B cell (primary cell): ENCODE measurements at regions not wholly inside any gene's neighbourhood (a gene's known extent, or its start where the extent isn't known, plus 50 kb on each side); places are given as distances from the start of the nearest gene placed in this dataset.

Experiments used
- ATAC-seq: fragments of 200-7000 bp; cut with Tn5 transposase; one replicate; pipeline ENCODE4 v1.10.0; 2021; ENCODE audit warnings: low read depth, mild to moderate bottlenecking, moderate number of reproducible peaks, moderate library complexity
- CTCF ChIA-PET: fragments of 350-600 bp; sonication (Branson Sonifier 250); formaldehyde crosslinking; loops from one replicate; lab custom pipeline; 2021; ENCODE audit warnings: antibody characterized with exemption, inconsistent platforms; lab: Charles Lee
- POLR2A ChIA-PET: fragments of 350-600 bp; sonication (Branson Sonifier 250); formaldehyde crosslinking; loops from one replicate; lab custom pipeline; 2021; ENCODE audit warnings: antibody characterized with exemption; lab: Charles Lee
- DNase-seq: peaks from one replicate; pipeline ENCODE4 v3.0.0; 2013
- H2AFZ ChIP-seq: 2 replicates; pipeline ENCODE4 v1.6.1; 2012; ENCODE audit warnings: mild to moderate bottlenecking, low read depth, low read length; ENCODE audit not compliant: insufficient read depth, poor library complexity, severe bottlenecking
- H3K27ac ChIP-seq, 2 donors: 1 replicate in 1 of 2; 2 replicates in 1 of 2; pipeline ENCODE4 v1.5.1; 2012 to 2013; ENCODE audit warnings: low read length in 2 of 2, mild to moderate bottlenecking in 2 of 2, moderate library complexity in 1 of 2
- H3K27me3 ChIP-seq, 4 experiments: fragments of 200-600 bp in 1 of 4; sonication (generic) in 1 of 4; replicated peaks in 1 of 4; 1 replicate in 2 of 4; 2 replicates in 2 of 4; pipeline versions ENCODE4 v1.6.1 to v1.7.0; 2013 to 2016; ENCODE audit warnings: low read length in 3 of 4, mild to moderate bottlenecking in 2 of 4, mixed read lengths in 1 of 4, moderate library complexity in 1 of 4; ENCODE audit not compliant: insufficient read depth in 4 of 4, control insufficient read depth in 3 of 4; ENCODE audit errors: control extremely low read depth in 1 of 4
- H3K36me3 ChIP-seq, 2 experiments: replicated peaks in 1 of 2; 1 replicate in 1 of 2; 2 replicates in 1 of 2; pipeline versions ENCODE4 v1.6.1 to v1.7.1; 2013; ENCODE audit warnings: low read length in 1 of 2; ENCODE audit not compliant: insufficient read depth in 2 of 2, control insufficient read depth in 1 of 2; ENCODE audit errors: control extremely low read depth in 1 of 2, extremely low read depth in 1 of 2
- H3K4me1 ChIP-seq, 2 donors: fragments of 200-600 bp in 1 of 2; sonication (generic) in 1 of 2; 1 replicate in 1 of 2; 2 replicates in 1 of 2; pipeline versions ENCODE4 v1.5.1 to v1.6.1; 2013 to 2017; ENCODE audit warnings: low read length in 2 of 2; ENCODE audit not compliant: control insufficient read depth in 2 of 2, insufficient read depth in 2 of 2
- H3K4me2 ChIP-seq: replicated peaks from 2 replicates; pipeline ENCODE3; 2012; ENCODE audit warnings: mild to moderate bottlenecking, low read depth, low read length; ENCODE audit not compliant: poor library complexity, severe bottlenecking
- H3K4me3 ChIP-seq, 5 experiments: fragments of 200-600 bp in 1 of 5; sonication (generic) in 1 of 5; 1 replicate in 3 of 5; 2 replicates in 2 of 5; pipeline versions ENCODE4 v1.5.1 to v1.7.0; 2011 to 2016; ENCODE audit warnings: low read length in 4 of 5, mild to moderate bottlenecking in 4 of 5, low read depth in 2 of 5, control low read depth in 1 of 5, moderate library complexity in 1 of 5; ENCODE audit not compliant: insufficient read depth in 1 of 5; ENCODE audit errors: control extremely low read depth in 1 of 5, extremely low read depth in 1 of 5
- H3K79me2 ChIP-seq: fragments of 200-600 bp; sonication (generic); one replicate; pipeline ENCODE4 v1.6.0; 2016; ENCODE audit warnings: low read length; ENCODE audit not compliant: control insufficient read depth, insufficient read depth
- H3K9ac ChIP-seq: fragments of 200-600 bp; sonication (generic); 2 replicates; pipeline ENCODE4 v1.6.1; 2017; ENCODE audit warnings: mild to moderate bottlenecking, low read length, moderate library complexity
- H3K9me3 ChIP-seq, 3 donors: one replicate each; pipeline versions ENCODE4 v1.6.1 to v1.7.1; 2013; ENCODE audit warnings: low read length in 2 of 3; ENCODE audit not compliant: control insufficient read depth in 2 of 3, insufficient read depth in 1 of 3; ENCODE audit errors: control extremely low read depth in 1 of 3
- H4K20me1 ChIP-seq: 2 replicates; pipeline ENCODE4 v1.6.0; 2012; ENCODE audit warnings: mild to moderate bottlenecking, low read length; ENCODE audit not compliant: insufficient read depth, control insufficient read depth, poor library complexity, severe bottlenecking
- H3K27ac Mint-ChIP-seq: one replicate; pipeline ENCODE4 v1.8.0; 2021; ENCODE audit warnings: mixed read lengths
- H3K27me3 Mint-ChIP-seq: one replicate; pipeline ENCODE4 v1.8.0; 2021; ENCODE audit warnings: mixed read lengths
- H3K4me1 Mint-ChIP-seq: one replicate; pipeline ENCODE4 v1.8.0; 2021; ENCODE audit warnings: mixed read lengths
- H3K4me3 Mint-ChIP-seq: one replicate; pipeline ENCODE4 v1.8.0; 2021; ENCODE audit warnings: mixed read lengths
- H3K9me3 Mint-ChIP-seq: one replicate; pipeline ENCODE4 v1.8.0; 2022; ENCODE audit warnings: mixed read lengths; ENCODE audit not compliant: insufficient read depth
- CTCF ChIP-seq: fragments of 200-600 bp; IDR thresholded peaks from one replicate; pipeline ENCODE4 v1.8.0; 2022; ENCODE audit warnings: antibody characterized with exemption, mild to moderate bottlenecking
- EZH2 ChIP-seq: IDR thresholded peaks from 2 replicates; pipeline ENCODE4 v1.6.1; 2012; ENCODE audit warnings: borderline replicate concordance, low read depth, mild to moderate bottlenecking, moderate library complexity, low read length; ENCODE audit not compliant: insufficient read depth, poor library complexity, severe bottlenecking
- WGBS: methylation state at CpG from one replicate; pipeline ENCODE4 v1.1.5; 2013; ENCODE audit warnings: missing lambda C conversion rate; ENCODE audit not compliant: insufficient coverage; 5-methylcytosine and 5-hydroxymethylcytosine counted together
- intact Hi-C: fragments of 100-400 bp; cut with micrococcal nuclease; formaldehyde crosslinking; loops from one replicate; pipeline ENCODE4 v1.10.0; 2022

DNA sequence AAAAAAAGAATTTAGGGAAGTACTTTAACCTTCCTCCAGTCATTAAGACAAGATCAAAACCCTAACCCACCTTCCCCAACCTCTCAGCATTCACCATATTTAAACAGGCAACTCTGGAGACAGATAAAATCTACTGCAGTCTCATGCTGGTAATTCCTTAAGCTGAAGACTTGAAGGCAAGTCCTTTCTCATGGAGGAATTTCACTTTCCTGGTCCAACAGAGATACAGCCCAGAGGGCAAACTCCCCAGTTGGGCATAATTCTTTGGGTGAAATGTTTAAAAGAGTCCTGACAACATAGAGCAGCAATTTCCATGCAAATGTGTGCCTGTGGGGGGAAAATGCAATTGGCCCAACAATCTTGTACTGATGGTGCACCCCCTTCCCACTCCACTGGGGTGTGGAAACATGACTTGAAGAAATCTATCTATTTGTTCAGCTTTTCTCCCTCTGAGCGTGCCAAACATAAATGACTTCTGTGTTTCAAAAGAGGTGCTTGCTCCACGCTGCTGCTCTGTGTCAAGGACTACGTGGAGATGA, 131.8 kb upstream of the HNRNPA3 start:
- ChIA-PET POLR2A (no interaction called here), CTCF (no interaction called here)
- TF ChIP-seq CTCF (no peak), EZH2 (no peak)
- intact Hi-C loops: no loop called here
- Mint-ChIP-seq H3K27me3 (peaks cover 16% of the 10 kb centered on the region), H3K27ac (no peak overlapping the region), H3K4me1 (no peaks in the 10 kb centered on the region), H3K4me3 (no peak overlapping the region), H3K9me3 (no peaks in the 10 kb centered on the region)
- Histone ChIP-seq H3K9ac (no peak overlapping the region), H3K79me2 (no peaks in the 10 kb centered on the region), H3K27me3 (peaks cover 0 to 5% (median 1%) of the 10 kb centered on the region in 4 experiments), H3K4me3 (no peak overlapping the region), H3K4me1 (no peaks in the 10 kb centered on the region), H3K4me2 (no peak overlapping the region), H3K36me3 (no peaks in the 10 kb centered on the region), H3K9me3 (no peaks in the 10 kb centered on the region), H4K20me1 (no peaks in the 10 kb centered on the region), H2AFZ (no peak overlapping the region), H3K27ac (no peak overlapping the region)
- no CpG with 5 or more reads among the region's 3 CpGs for WGBS
- DNase-seq: no peak
- ATAC-seq: no peak

DNA sequence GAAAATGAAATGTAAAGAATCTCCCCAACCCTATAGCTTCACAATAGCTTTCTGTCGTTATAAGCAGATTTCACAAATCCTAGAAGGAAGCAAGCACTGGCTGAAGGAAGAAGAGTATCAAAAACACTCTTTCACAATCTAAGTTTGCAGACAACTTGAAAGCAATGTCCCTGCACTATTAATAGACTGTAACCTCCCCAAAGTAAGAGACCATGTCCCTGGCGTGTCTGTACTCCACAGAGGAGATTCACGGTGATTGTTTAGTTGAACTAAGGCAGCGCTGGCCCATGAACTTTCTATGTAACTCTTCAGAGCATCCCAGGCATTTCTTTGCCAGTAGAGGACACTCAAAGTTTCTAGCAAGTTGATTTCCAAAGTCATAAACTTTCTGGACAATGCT, 128.0 kb upstream of the HNRNPA3 start:
- H3K4me1 Mint-ChIP-seq: no peaks in the 10 kb centered on the region
- TF ChIP-seq CTCF (no peak), EZH2 (no peak)
- Histone ChIP-seq H3K36me3 (no peaks in the 10 kb centered on the region), H3K4me1 (no peaks in the 10 kb centered on the region), H3K9ac (no peak overlapping the region), H4K20me1 (no peaks in the 10 kb centered on the region), H3K4me2 (no peak overlapping the region), H3K27me3 (peaks cover 0 to 3% (median 0%) of the 10 kb centered on the region in 4 experiments), H2AFZ (no peak overlapping the region), H3K27ac (no peak overlapping the region), H3K9me3 (no peaks in the 10 kb centered on the region), H3K79me2 (no peaks in the 10 kb centered on the region), H3K4me3 (no peak overlapping the region)
- no peak overlapping the region for H3K27ac Mint-ChIP-seq
- ATAC-seq (no peak), DNase-seq (no peak)
- peaks cover 4% of the 10 kb centered on the region for H3K27me3 Mint-ChIP-seq
- H3K4me3 Mint-ChIP-seq: no peak overlapping the region
- ChIA-PET CTCF (no interaction called here), POLR2A (no interaction called here)
- 96% methylated on average over 3 of the region's 4 CpGs for WGBS
- H3K9me3 Mint-ChIP-seq: no peaks in the 10 kb centered on the region
- intact Hi-C loops: no loop called here
